ENCODE measurements at regions not wholly inside any gene's neighbourhood (a gene's known extent, or its start where the extent isn't known, plus 50 kb on each side); places are given as distances from the start of the nearest gene placed in this dataset.
"Not testable (repeated sequence)": the region's sequence is repeated elsewhere in the genome, so short reads cannot be mapped to it uniquely, and the experiment has no call there.

DNA sequence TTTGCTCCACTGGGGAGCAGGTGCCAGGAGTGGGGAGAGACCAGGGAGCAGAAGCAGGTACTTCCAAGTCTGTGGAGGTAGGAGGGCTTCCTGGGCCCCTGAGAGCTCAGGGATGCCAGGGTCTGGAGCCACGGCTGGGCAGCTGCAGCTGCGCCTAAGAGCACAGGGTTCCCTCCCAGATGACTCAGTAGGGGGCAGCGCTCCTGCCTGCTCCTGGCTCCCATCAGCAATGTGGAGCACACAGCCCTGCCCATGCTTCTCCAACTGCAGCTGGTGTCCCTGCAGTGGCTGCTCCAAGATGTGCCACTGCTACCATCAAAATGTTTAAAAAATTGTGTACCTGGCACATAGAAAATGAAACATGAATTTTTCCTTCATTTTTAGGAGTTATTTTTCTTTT lies 1028.2 kb downstream of the PCDH7 start:
- no peak overlapping the region for H4K5ac ChIP-seq (ENCODE audit: insufficient read length, low read depth, low read length)
- H2BK12ac ChIP-seq (ENCODE audit: insufficient read length, low read depth, low read length) = no peak overlapping the region
- DNase-seq = peak; percentile 35
- H3K9me3 Mint-ChIP-seq = peaks cover 6 to 13% of the 10 kb centered on the region in 2 experiments; a peak in 4 of 5 replicates
- no peak overlapping the region for H3K27ac Mint-ChIP-seq
- H3K56ac ChIP-seq (ENCODE audit: insufficient read length, low read depth, low read length) = no peak overlapping the region
- H3K9ac ChIP-seq (ENCODE audit: extremely low read depth, insufficient read length, low read length) = no peak overlapping the region
- H3K79me1 ChIP-seq (ENCODE audit: insufficient read depth, low read depth, low read length, poor library complexity, severe bottlenecking) = no peaks in the 10 kb centered on the region
- no peak overlapping the region for H3K4ac ChIP-seq (ENCODE audit: low read depth, low read length)
- no peaks in the 10 kb centered on the region for H3K27me3 ChIP-seq (ENCODE audit: insufficient read depth, low read length)
- H2AK5ac ChIP-seq (ENCODE audit: insufficient read length, low read length) = no peak overlapping the region
- no peaks in the 10 kb centered on the region for H3K23me2 ChIP-seq (ENCODE audit: insufficient read length, low read depth, low read length, poor library complexity, severe bottlenecking)
- no peak overlapping the region for H2BK15ac ChIP-seq (ENCODE audit: low read depth, low read length)
- H3K9me3 ChIP-seq (ENCODE audit: control insufficient read depth, low read depth, low read length) = no peaks in the 10 kb centered on the region
- H2AFZ ChIP-seq (ENCODE audit: low read length) = no peak overlapping the region
- H3K27ac ChIP-seq (ENCODE audit: insufficient read length, low read depth, low read length) = no peak overlapping the region
- no peak overlapping the region for H2BK5ac ChIP-seq (ENCODE audit: insufficient read length, low read length)
- H3K79me2 ChIP-seq (ENCODE audit: insufficient read depth, low read length) = no peaks in the 10 kb centered on the region
- no peak overlapping the region for H4K8ac ChIP-seq (replicated peaks; ENCODE audit: insufficient read length, low read depth, low read length)
- H3K4me1 ChIP-seq (ENCODE audit: insufficient read depth, low read length) = no peaks in the 10 kb centered on the region
- H3K4me3 Mint-ChIP-seq = no peak overlapping the region
- WGBS (ENCODE audit: extremely low coverage, insufficient read length, low lambda C conversion rate) = no CpG with 5 or more reads among the region's 3 CpGs
- no peak overlapping the region for H3K23ac ChIP-seq (ENCODE audit: insufficient read length, low read depth, low read length)
- peaks cover 0 to 14% (median 1%) of the 10 kb centered on the region in 3 experiments; a peak in 3 of 7 replicates for H3K36me3 Mint-ChIP-seq (ENCODE audit: insufficient read depth in 1 of 3, low read depth in 3 of 3)
- no peak overlapping the region for H4K91ac ChIP-seq (ENCODE audit: insufficient read length, low read depth, low read length)
- no peaks in the 10 kb centered on the region for H3K27me3 Mint-ChIP-seq (ENCODE audit: low read depth)
- no peaks in the 10 kb centered on the region for H4K20me1 ChIP-seq (ENCODE audit: control insufficient read depth, insufficient read depth, insufficient read length)
- H3K4me1 Mint-ChIP-seq = no peaks in the 10 kb centered on the region
- H3T11ph ChIP-seq (ENCODE audit: low read length) = no peak overlapping the region
- H3K4me2 ChIP-seq (ENCODE audit: insufficient read depth, insufficient read length, low read length) = no peak overlapping the region
- no peak overlapping the region; the same call in 1 of the 2 replicates for H3K14ac ChIP-seq (ENCODE audit: insufficient read depth, low read length)
- TF ChIP-seq, protein P1, sequence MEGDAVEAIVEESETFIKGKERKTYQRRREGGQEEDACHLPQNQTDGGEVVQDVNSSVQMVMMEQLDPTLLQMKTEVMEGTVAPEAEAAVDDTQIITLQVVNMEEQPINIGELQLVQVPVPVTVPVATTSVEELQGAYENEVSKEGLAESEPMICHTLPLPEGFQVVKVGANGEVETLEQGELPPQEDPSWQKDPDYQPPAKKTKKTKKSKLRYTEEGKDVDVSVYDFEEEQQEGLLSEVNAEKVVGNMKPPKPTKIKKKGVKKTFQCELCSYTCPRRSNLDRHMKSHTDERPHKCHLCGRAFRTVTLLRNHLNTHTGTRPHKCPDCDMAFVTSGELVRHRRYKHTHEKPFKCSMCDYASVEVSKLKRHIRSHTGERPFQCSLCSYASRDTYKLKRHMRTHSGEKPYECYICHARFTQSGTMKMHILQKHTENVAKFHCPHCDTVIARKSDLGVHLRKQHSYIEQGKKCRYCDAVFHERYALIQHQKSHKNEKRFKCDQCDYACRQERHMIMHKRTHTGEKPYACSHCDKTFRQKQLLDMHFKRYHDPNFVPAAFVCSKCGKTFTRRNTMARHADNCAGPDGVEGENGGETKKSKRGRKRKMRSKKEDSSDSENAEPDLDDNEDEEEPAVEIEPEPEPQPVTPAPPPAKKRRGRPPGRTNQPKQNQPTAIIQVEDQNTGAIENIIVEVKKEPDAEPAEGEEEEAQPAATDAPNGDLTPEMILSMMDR (conservative IDR thresholded peaks at IDR 0.05) = peak; percentile 36; the same call in 2 of the 3 replicates
- H2BK20ac ChIP-seq (ENCODE audit: low read depth, low read length, poor library complexity, severe bottlenecking) = no peak overlapping the region
- H2BK120ac ChIP-seq (ENCODE audit: low read depth, low read length, poor library complexity, severe bottlenecking) = no peak overlapping the region
- no peak overlapping the region for H3K18ac ChIP-seq (ENCODE audit: insufficient read length, low read depth, low read length)

DNA sequence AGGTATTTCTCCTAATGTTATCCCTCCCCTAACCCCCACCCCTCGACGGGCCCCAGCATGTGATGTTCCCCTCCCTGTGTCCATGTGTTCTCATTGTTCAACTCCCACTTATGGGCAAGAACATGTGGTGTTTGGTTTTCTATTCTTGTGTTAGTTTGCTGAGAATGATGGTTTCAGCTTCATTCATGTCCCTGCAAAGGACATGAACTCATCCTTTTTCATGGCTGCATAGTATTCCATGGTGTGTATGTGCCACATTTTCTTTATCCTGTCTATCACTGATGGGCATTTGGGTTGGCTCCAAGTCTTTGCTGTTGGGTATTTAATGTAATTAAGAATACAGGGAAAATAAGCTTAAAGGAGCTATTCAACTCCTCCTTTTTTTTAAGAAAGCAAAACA lies 1030.4 kb downstream of the PCDH7 start:
- not testable (repeated sequence) for H2BK5ac ChIP-seq (ENCODE audit: insufficient read length, low read length)

More for the DNA sequence above, 1030.4 kb downstream of the PCDH7 start:
- WGBS (ENCODE audit: extremely low coverage, insufficient read length, low lambda C conversion rate) = no CpG with 5 or more reads among the region's 2 CpGs
- H3K18ac ChIP-seq (ENCODE audit: insufficient read length, low read depth, low read length); H4K91ac ChIP-seq (ENCODE audit: insufficient read length, low read depth, low read length); H2BK12ac ChIP-seq (ENCODE audit: insufficient read length, low read depth, low read length); H2BK20ac ChIP-seq (ENCODE audit: low read depth, low read length, poor library complexity, severe bottlenecking); H3K27ac Mint-ChIP-seq; H2BK15ac ChIP-seq (ENCODE audit: low read depth, low read length); H3K4me1 ChIP-seq (ENCODE audit: insufficient read depth, low read length); H3K9me3 ChIP-seq (ENCODE audit: control insufficient read depth, low read depth, low read length); H3K23me2 ChIP-seq (ENCODE audit: insufficient read length, low read depth, low read length, poor library complexity, severe bottlenecking); DNase-seq; H3K27me3 ChIP-seq (ENCODE audit: insufficient read depth, low read length); H3K79me2 ChIP-seq (ENCODE audit: insufficient read depth, low read length); H3K4me1 Mint-ChIP-seq; H3K4me2 ChIP-seq (ENCODE audit: insufficient read depth, insufficient read length, low read length); H3K79me1 ChIP-seq (ENCODE audit: insufficient read depth, low read depth, low read length, poor library complexity, severe bottlenecking); H4K5ac ChIP-seq (ENCODE audit: insufficient read length, low read depth, low read length); H3K4ac ChIP-seq (ENCODE audit: low read depth, low read length); H3K14ac ChIP-seq (ENCODE audit: insufficient read depth, low read length); H2AFZ ChIP-seq (ENCODE audit: low read length); H3K4me3 Mint-ChIP-seq; H2BK120ac ChIP-seq (ENCODE audit: low read depth, low read length, poor library complexity, severe bottlenecking); H3K27ac ChIP-seq (ENCODE audit: insufficient read length, low read depth, low read length); H2AK5ac ChIP-seq (ENCODE audit: insufficient read length, low read length); H3K9ac ChIP-seq (ENCODE audit: extremely low read depth, insufficient read length, low read length); H3K56ac ChIP-seq (ENCODE audit: insufficient read length, low read depth, low read length); H3K27me3 Mint-ChIP-seq (ENCODE audit: low read depth); H3T11ph ChIP-seq (ENCODE audit: low read length); H4K8ac ChIP-seq (replicated peaks; ENCODE audit: insufficient read length, low read depth, low read length); H3K23ac ChIP-seq (ENCODE audit: insufficient read length, low read depth, low read length); H4K20me1 ChIP-seq (ENCODE audit: control insufficient read depth, insufficient read depth, insufficient read length): not testable (repeated sequence)
- Mint-ChIP-seq H3K36me3 (ENCODE audit: insufficient read depth in 1 of 3, low read depth in 3 of 3) (peaks cover 0 to 14% (median 1%) of the 10 kb centered on the region in 3 experiments; a peak in 3 of 7 replicates), H3K9me3 (peaks cover 6 to 13% of the 10 kb centered on the region in 2 experiments; a peak in 4 of 5 replicates)

All from H9 (cell line).